Stomach (tissue), 8 donors: ENCODE measurements at regions not wholly inside any gene's neighbourhood (a gene's known extent, or its start where the extent isn't known, plus 50 kb on each side); places are given as distances from the start of the nearest gene placed in this dataset.

Experiments
- DNase-seq, 2 donors: peaks; one replicate each; pipeline versions ENCODE4 v3.0.0 to v3.0.0-alpha.2; 2013 to 2019
- H3K27ac ChIP-seq, 5 donors: fragments of 200-600 bp in 4 of 5; sonication (generic) in 4 of 5; one replicate each; pipeline ENCODE4 v1.5.1; 2013 to 2019; ENCODE audit warnings: mild to moderate bottlenecking in 1 of 5, moderate library complexity in 1 of 5
- H3K27me3 ChIP-seq, 3 donors: fragments of 200-600 bp; sonication (generic); one replicate each; pipeline ENCODE4 v1.5.1; 2017 to 2019; ENCODE audit warnings: mixed run types in 1 of 3
- H3K36me3 ChIP-seq, 4 donors: fragments of 200-600 bp; sonication (generic); 1 replicate in 3 of 4; 2 replicates in 1 of 4; pipeline ENCODE4 v1.5.1; 2016 to 2019
- H3K4me1 ChIP-seq, 4 donors: fragments of 200-600 bp; sonication (generic); one replicate each; pipeline ENCODE4 v1.5.1; 2016 to 2019
- H3K4me3 ChIP-seq, 4 donors: fragments of 200-600 bp; sonication (generic) in 3 of 4; one replicate each; pipeline ENCODE4 v1.5.1; 2016 to 2019; ENCODE audit warnings: mild to moderate bottlenecking in 1 of 4
- H3K9me3 ChIP-seq, 4 donors: fragments of 200-600 bp; sonication (generic); one replicate each; pipeline ENCODE4 v1.5.1; 2016 to 2019
- EP300 ChIP-seq: sonication (generic); formaldehyde crosslinking; IDR thresholded peaks from one replicate; pipeline ENCODE4 v1.6.1; 2017; ENCODE audit warnings: antibody characterized with exemption
- POLR2A ChIP-seq, 4 donors: fragments of 450-650 bp; IDR thresholded peaks; one replicate each; pipeline ENCODE4 v1.6.1; 2016; ENCODE audit warnings: antibody characterized with exemption in 4 of 4, control low read depth in 2 of 4, mild to moderate bottlenecking in 1 of 4, moderate library complexity in 1 of 4
- POLR2AphosphoS5 ChIP-seq, 3 donors: sonication (generic); formaldehyde crosslinking; IDR thresholded peaks; one replicate each; pipeline ENCODE4 v1.6.1; 2016; ENCODE audit warnings: antibody characterized with exemption in 3 of 3
- WGBS, 5 donors: extraction: QIAGEN DNeasy Blood & Tissue Kit in 3 of 5; methylation state at CpG; one replicate each; pipeline versions ENCODE4 v1.1.5 to v1.1.7; 2013 to 2018; 5-methylcytosine and 5-hydroxymethylcytosine counted together
- intact Hi-C: fragments of 100-400 bp; cut with DNase I; formaldehyde crosslinking; loops from one replicate; pipeline ENCODE4 v1.15.1; 2023; ENCODE audit warnings: low total_unique reads
- TF ChIP-seq, protein P1 (sequence below), 7 experiments: fragments of 450-650 bp in 4 of 7; fragments of 200-600 bp in 3 of 7; sonication (generic) in 3 of 7; IDR thresholded peaks; one replicate each; pipeline ENCODE4 v1.5.1; 2016 to 2019; ENCODE audit warnings: antibody characterized with exemption in 7 of 7, control low read depth in 2 of 7, mild to moderate bottlenecking in 1 of 7
- donor health status: healthy with polysubstance abuse.
- donor health status: Bipolar disorder and iron deficiency.
- donor health status: healthy.

GRCh38 chr2:104756118-104756517, 97.8 kb upstream of the POU3F3 start:
- intact Hi-C loops = no loop called here
- 86 to 93% (median 90%) methylated on average over 7 of the region's 7 CpGs for WGBS, 5 donors

DNA sequence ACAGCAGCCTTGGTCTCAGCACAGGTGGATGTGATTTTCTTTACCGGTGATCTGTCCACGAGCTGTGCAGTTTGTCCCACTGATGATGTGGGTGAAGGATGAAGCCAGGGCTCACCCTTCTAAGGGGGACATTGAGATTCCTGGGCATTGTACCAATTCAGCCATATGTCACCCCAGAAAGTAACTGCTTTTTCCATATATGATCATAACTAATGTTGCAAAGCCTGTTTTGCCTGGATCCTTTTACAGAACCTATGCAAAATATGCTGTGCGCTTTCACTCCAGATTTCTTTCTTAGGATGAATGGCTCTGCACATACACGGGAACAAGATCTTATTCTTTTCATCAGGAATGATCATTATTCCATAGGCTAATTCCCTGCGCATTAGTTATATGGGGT, 96.9 kb upstream of the POU3F3 start:
- intact Hi-C loops = no loop called here
- Histone ChIP-seq H3K27ac (no peak overlapping the region), H3K4me3 (no peak overlapping the region), H3K36me3 (no peaks in the 10 kb centered on the region), H3K9me3 (no peaks in the 10 kb centered on the region), H3K4me1 (no peaks in the 10 kb centered on the region), H3K27me3 (peaks cover 0 to 12% (median 4%) of the 10 kb centered on the region in 3 donors)
- no peak for DNase-seq
- 84 to 90% (median 87%) methylated on average over 5 of the region's 5 CpGs for WGBS, 5 donors
- TF ChIP-seq, protein P1, sequence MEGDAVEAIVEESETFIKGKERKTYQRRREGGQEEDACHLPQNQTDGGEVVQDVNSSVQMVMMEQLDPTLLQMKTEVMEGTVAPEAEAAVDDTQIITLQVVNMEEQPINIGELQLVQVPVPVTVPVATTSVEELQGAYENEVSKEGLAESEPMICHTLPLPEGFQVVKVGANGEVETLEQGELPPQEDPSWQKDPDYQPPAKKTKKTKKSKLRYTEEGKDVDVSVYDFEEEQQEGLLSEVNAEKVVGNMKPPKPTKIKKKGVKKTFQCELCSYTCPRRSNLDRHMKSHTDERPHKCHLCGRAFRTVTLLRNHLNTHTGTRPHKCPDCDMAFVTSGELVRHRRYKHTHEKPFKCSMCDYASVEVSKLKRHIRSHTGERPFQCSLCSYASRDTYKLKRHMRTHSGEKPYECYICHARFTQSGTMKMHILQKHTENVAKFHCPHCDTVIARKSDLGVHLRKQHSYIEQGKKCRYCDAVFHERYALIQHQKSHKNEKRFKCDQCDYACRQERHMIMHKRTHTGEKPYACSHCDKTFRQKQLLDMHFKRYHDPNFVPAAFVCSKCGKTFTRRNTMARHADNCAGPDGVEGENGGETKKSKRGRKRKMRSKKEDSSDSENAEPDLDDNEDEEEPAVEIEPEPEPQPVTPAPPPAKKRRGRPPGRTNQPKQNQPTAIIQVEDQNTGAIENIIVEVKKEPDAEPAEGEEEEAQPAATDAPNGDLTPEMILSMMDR (IDR thresholded peaks at IDR 0.05) = no peak
- no peak for TF ChIP-seq POLR2AphosphoS5 (IDR thresholded peaks at IDR 0.05)
- TF ChIP-seq EP300 = no peak
- TF ChIP-seq POLR2A (IDR thresholded peaks at IDR 0.05) = no peak

More at GRCh38 chr2:104756118-104756517, 97.8 kb upstream of the POU3F3 start:
- DNase-seq = no peak
- Histone ChIP-seq H3K4me1 (no peaks in the 10 kb centered on the region), H3K4me3 (no peak overlapping the region), H3K27me3 (peaks cover 0 to 12% (median 4%) of the 10 kb centered on the region in 3 donors), H3K36me3 (no peaks in the 10 kb centered on the region), H3K9me3 (no peaks in the 10 kb centered on the region), H3K27ac (no peak overlapping the region)
- TF ChIP-seq, protein P1 (IDR thresholded peaks at IDR 0.05) = no peak
- no peak for TF ChIP-seq POLR2AphosphoS5 (IDR thresholded peaks at IDR 0.05)
- no peak for TF ChIP-seq POLR2A (IDR thresholded peaks at IDR 0.05)
- no peak for TF ChIP-seq EP300

DNA sequence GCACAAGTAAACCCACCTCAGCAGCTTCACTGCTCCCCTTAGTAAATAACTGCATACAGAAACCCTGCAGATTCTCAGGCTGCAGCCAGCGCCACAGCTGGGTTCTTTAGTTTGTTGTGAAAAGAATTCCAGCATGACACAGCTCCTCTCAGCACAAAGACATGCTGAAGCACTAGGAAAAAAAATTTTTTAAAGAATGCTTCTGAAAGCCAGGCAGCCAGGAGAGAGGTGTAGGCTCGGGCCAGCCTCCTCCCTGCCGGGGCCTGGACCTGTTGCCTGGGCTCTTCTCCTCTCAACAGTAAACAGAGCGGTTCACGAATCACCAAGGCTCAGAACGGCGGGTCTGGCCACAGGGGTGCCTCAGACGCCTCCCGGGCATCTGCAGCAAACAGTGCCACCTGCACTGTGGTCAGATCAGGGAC, 95.7 kb upstream of the POU3F3 start:
- DNase-seq = peak in 1 of 2 donors; percentile 44
- peaks cover 0 to 12% (median 4%) of the 10 kb centered on the region in 3 donors for H3K27me3 ChIP-seq
- intact Hi-C loops = no loop called here
- H3K9me3 ChIP-seq = no peaks in the 10 kb centered on the region
- H3K4me3 ChIP-seq = no peak overlapping the region
- no peak overlapping the region for H3K27ac ChIP-seq
- no peaks in the 10 kb centered on the region for H3K36me3 ChIP-seq
- no peaks in the 10 kb centered on the region for H3K4me1 ChIP-seq
- no peak for TF ChIP-seq POLR2AphosphoS5 (IDR thresholded peaks at IDR 0.05)
- no peak for TF ChIP-seq EP300
- TF ChIP-seq, protein P1 (IDR thresholded peaks at IDR 0.05) = no peak
- TF ChIP-seq POLR2A (IDR thresholded peaks at IDR 0.05) = no peak
- 11 to 18% (median 12%) methylated on average over 8 to 9 of the region's 9 CpGs for WGBS, 5 donors

DNA sequence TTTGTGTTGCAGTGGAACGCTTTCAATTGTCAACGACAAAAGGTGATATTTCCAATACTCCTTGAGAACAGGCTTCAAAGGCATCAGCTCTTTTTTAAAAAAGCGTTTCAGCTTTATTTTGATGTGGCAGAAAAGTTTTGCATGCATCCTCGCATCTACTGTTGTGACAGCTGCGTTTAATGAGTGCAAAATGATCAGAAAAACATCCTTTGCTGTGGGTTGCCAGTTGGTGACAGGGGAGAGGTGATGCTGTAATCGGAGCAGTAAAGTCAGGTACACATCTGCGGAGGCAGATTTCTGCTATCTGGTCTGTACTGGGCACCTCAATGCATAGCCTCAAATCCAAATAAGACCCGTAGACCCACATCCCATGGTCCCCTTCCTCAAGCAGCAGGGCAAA, 91.9 kb upstream of the POU3F3 start:
- Histone ChIP-seq H3K36me3 (no peaks in the 10 kb centered on the region), H3K27ac (no peak overlapping the region), H3K4me3 (no peak overlapping the region), H3K27me3 (no peaks in the 10 kb centered on the region), H3K4me1 (no peaks in the 10 kb centered on the region), H3K9me3 (no peaks in the 10 kb centered on the region)
- 76 to 87% (median 82%) methylated on average over 8 of the region's 8 CpGs for WGBS, 5 donors
- intact Hi-C loops = no loop called here
- TF ChIP-seq POLR2A (IDR thresholded peaks at IDR 0.05) (no peak), EP300 (no peak), POLR2AphosphoS5 (IDR thresholded peaks at IDR 0.05) (no peak)
- TF ChIP-seq, protein P1 (IDR thresholded peaks at IDR 0.05) = no peak
- DNase-seq = no peak
